NOMO-1 (cell line): ENCODE measurements at regions not wholly inside any gene's neighbourhood (a gene's known extent, or its start where the extent isn't known, plus 50 kb on each side); places are given as distances from the start of the nearest gene placed in this dataset.
A peak's percentile ranks its signal among the peaks of the same experiment; 100 is the strongest.

Experiments used
- DNase-seq, 2 experiments: peaks; one replicate each; lab custom pipeline; 2025; ENCODE audit not compliant: unreplicated experiment in 2 of 2; lab: John Stamatoyannopoulos, UW

- DNase-seq = no peak
Measured at GRCh38 chr10:52858722-52859121, 86.1 kb upstream of the MBL2 start.

- DNase-seq = peak in 1 of 2 experiments; percentile 22
Measured at GRCh38 chr10:52855546-52856325, 83.2 kb upstream of the MBL2 start.

GRCh38 chr10:52853704-52854103 is 81.1 kb upstream of the MBL2 start:
- DNase-seq = no peak

GRCh38 chr10:52836816-52837215 is 64.2 kb upstream of the MBL2 start:
- DNase-seq = no peak
